ENCODE measurements at regions not wholly inside any gene's neighbourhood (a gene's known extent, or its start where the extent isn't known, plus 50 kb on each side); places are given as distances from the start of the nearest gene placed in this dataset.

DNA sequence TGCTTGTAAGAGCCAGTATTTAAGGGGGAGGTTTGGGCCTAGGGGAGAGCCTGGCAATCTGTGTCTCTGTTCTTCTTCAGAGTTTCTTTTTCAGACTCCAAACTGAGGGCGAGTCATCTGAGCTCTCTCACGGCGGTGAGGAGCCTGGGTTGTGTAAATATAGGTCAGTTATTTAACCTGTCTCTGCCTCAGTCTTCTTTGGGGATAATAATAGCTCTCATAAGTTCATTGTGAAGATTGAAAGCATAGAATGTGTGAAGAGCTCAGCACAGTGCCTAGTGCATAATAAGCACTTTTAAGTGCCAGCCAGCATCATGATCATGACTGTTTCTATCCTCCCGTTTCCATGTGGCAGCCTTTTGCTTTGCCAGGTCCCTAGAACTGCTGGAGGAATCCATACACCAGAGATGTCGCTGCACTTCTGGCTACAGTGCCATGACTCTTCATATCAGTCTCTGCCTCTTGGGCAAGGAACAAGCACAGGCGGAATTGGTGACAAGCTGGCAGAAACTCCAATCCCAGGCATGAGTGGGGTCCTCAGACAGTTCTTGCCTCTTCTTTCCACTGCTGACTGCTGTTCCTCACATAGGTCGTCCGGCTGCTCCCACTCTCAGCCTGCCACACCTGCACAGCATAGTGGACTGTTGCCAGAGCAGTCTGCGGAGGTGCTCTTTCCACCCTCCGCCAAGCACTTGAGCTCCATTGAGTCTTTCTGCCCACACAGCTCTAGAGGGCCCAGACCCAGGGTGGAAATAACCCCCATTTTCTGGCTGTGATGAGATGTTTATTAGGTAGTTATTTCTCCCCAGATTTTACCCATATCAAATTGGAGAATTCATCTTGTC is 103.7 kb upstream of the MAML3 start:
- Histone ChIP-seq H3K4me1 (peaks cover 0 to 11% of the 10 kb centered on the region in 2 donors), H3K27me3 (no peaks in the 10 kb centered on the region), H3K36me3 (no peaks in the 10 kb centered on the region), H3K27ac (peak overlapping the region; percentile 97 to 99), H3K4me3 (no peak overlapping the region), H3K9me3 (no peaks in the 10 kb centered on the region)
- TF ChIP-seq POLR2A (IDR thresholded peaks at IDR 0.05) (no peak), CTCF (IDR thresholded peaks at IDR 0.05) (no peak)
- DNase-seq = no peak
- intact Hi-C loops (cut with DNase I; ENCODE audit: low total_unique reads) = loop anchor here (10.0 kb wide), 1 partner anchor 523 kb away; no protein-coding TSS in a partner anchor

GRCh38 chr4:140256941-140257340 is 103.0 kb upstream of the MAML3 start:
- Histone ChIP-seq H3K9me3 (no peaks in the 10 kb centered on the region), H3K27me3 (no peaks in the 10 kb centered on the region), H3K27ac (peak overlapping the region; percentile 97 to 99), H3K36me3 (no peaks in the 10 kb centered on the region), H3K4me3 (no peak overlapping the region), H3K4me1 (peaks cover 0 to 12% of the 10 kb centered on the region in 2 donors)
- intact Hi-C loops (cut with DNase I; ENCODE audit: low total_unique reads) = loop anchor here (10.0 kb wide), 1 partner anchor 522 kb away; no protein-coding TSS in a partner anchor
- TF ChIP-seq CTCF (IDR thresholded peaks at IDR 0.05) (no peak), POLR2A (IDR thresholded peaks at IDR 0.05) (no peak)
- DNase-seq = no peak

DNA sequence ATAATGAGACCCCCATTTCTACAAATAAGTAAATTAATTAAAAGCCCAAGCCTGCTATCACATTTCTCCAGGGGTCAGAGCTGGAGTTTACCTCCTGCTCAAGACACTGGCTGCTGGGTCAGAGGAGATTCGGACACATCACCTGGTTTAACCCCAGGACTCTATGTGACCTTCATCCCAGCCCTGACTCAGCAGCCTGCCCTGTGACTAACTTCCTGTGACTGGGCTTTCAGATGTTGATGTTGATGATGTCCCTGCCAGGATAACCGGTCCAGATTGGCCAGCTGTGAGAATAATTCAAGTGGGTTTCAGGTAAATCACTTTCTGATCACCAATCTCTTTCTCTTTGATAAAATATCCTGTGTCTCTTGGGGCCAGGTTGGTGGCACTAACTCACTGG is 102.4 kb upstream of the MAML3 start:
- Histone ChIP-seq H3K27ac (peak overlapping the region; percentile 97 to 99), H3K36me3 (no peaks in the 10 kb centered on the region), H3K4me1 (peaks cover 0 to 14% of the 10 kb centered on the region in 2 donors), H3K27me3 (no peaks in the 10 kb centered on the region), H3K4me3 (no peak overlapping the region), H3K9me3 (no peaks in the 10 kb centered on the region)
- intact Hi-C loops (cut with DNase I; ENCODE audit: low total_unique reads) = loop anchor here (10.0 kb wide), 1 partner anchor 522 kb away; no protein-coding TSS in a partner anchor
- no peak for DNase-seq
- no peak for TF ChIP-seq POLR2A (IDR thresholded peaks at IDR 0.05)
- TF ChIP-seq CTCF (IDR thresholded peaks at IDR 0.05) = no peak

GRCh38 chr4:140255927-140256326 is 101.9 kb upstream of the MAML3 start:
- no peaks in the 10 kb centered on the region for H3K36me3 ChIP-seq
- no peak overlapping the region for H3K4me3 ChIP-seq
- peak overlapping the region; percentile 97 to 99 for H3K27ac ChIP-seq
- DNase-seq = no peak
- H3K4me1 ChIP-seq = peaks cover 0 to 14% of the 10 kb centered on the region in 2 donors
- intact Hi-C loops (cut with DNase I; ENCODE audit: low total_unique reads) = loop anchor here (10.0 kb wide), 1 partner anchor 521 kb away; no protein-coding TSS in a partner anchor
- H3K9me3 ChIP-seq = no peaks in the 10 kb centered on the region
- H3K27me3 ChIP-seq = no peaks in the 10 kb centered on the region
- TF ChIP-seq POLR2A (IDR thresholded peaks at IDR 0.05) (no peak), CTCF (IDR thresholded peaks at IDR 0.05) (no peak)

- intact Hi-C loops (cut with DNase I; ENCODE audit: low total_unique reads) = loop anchor here (10.0 kb wide), 1 partner anchor 521 kb away; no protein-coding TSS in a partner anchor
- no peaks in the 10 kb centered on the region for H3K27me3 ChIP-seq
- no peaks in the 10 kb centered on the region for H3K9me3 ChIP-seq
- H3K4me3 ChIP-seq = no peak overlapping the region
- H3K36me3 ChIP-seq = no peaks in the 10 kb centered on the region
- DNase-seq = no peak
- TF ChIP-seq CTCF (IDR thresholded peaks at IDR 0.05) = no peak
- peak overlapping the region; percentile 97 to 99 for H3K27ac ChIP-seq
- peaks cover 0 to 14% of the 10 kb centered on the region in 2 donors for H3K4me1 ChIP-seq
Measured at GRCh38 chr4:140255467-140255866, 101.5 kb upstream of the MAML3 start.
